ENCODE measurements at regions not wholly inside any gene's neighbourhood (a gene's known extent, or its start where the extent isn't known, plus 50 kb on each side); places are given as distances from the start of the nearest gene placed in this dataset.

DNA sequence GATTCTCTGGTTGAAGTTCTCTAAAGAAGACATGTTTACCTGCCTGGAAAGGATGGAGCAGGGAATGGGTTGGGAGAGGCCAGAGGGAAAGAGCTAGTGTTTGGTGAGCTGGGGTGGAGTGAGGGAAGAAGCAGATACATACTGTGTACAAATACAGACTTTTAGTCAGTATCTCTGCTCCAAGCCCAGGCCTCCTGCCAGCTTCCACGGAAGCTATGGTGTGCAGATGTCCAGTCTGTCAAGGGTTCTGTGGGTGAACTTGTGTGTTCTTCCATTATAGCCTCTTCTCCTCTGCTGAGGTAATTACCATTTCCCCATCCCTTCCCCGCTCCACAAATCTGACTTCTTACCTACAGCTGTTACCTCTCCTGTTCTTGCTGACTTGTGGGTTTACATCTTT, 208.6 kb downstream of the HRH4 start:
- peak; percentile 47 for DNase-seq (ENCODE audit: extremely low spot score)
- TF ChIP-seq POLR2A (IDR thresholded peaks at IDR 0.05; ENCODE audit: low read depth), result no peak
- TF ChIP-seq EP300 (IDR thresholded peaks at IDR 0.05), result no peak
- TF ChIP-seq POLR2AphosphoS5 (IDR thresholded peaks at IDR 0.05), result no peak
- TF ChIP-seq, protein P1, sequence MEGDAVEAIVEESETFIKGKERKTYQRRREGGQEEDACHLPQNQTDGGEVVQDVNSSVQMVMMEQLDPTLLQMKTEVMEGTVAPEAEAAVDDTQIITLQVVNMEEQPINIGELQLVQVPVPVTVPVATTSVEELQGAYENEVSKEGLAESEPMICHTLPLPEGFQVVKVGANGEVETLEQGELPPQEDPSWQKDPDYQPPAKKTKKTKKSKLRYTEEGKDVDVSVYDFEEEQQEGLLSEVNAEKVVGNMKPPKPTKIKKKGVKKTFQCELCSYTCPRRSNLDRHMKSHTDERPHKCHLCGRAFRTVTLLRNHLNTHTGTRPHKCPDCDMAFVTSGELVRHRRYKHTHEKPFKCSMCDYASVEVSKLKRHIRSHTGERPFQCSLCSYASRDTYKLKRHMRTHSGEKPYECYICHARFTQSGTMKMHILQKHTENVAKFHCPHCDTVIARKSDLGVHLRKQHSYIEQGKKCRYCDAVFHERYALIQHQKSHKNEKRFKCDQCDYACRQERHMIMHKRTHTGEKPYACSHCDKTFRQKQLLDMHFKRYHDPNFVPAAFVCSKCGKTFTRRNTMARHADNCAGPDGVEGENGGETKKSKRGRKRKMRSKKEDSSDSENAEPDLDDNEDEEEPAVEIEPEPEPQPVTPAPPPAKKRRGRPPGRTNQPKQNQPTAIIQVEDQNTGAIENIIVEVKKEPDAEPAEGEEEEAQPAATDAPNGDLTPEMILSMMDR (IDR thresholded peaks at IDR 0.05), result no peak
- no peaks in the 10 kb centered on the region for H3K27me3 ChIP-seq
- no peak overlapping the region for H3K27ac ChIP-seq (replicated peaks in 1 of 4)
- no peaks in the 10 kb centered on the region for H3K4me1 ChIP-seq
- 66% methylated on average over 2 of the region's 2 CpGs for WGBS
- no peaks in the 10 kb centered on the region for H3K36me3 ChIP-seq
- H3K9me3 ChIP-seq, result no peaks in the 10 kb centered on the region
- intact Hi-C loops (cut with DNase I), result no loop called here
- no peak overlapping the region for H3K4me3 ChIP-seq

DNA sequence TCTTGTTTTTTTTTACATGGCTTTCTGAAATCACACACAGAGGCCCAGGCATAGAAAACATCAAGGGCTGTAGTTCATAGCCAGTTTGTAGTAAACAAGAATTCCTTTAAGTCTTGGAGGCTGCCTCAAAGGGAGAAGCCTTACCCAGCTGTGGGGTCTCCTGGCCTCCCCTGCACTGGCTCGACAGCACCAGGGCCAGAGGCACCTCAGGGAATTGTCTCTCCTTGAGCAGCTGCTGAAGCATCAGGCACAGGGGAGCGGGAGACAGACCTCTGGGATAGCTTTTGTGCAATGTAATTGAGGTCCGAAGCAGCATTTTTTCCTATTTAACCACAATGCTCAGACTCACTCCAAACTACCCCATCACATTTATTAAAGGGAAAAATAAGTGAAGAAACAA, 209.1 kb downstream of the HRH4 start:
- TF ChIP-seq, protein P1 (IDR thresholded peaks at IDR 0.05), result no peak
- TF ChIP-seq POLR2A (IDR thresholded peaks at IDR 0.05; ENCODE audit: low read depth) (no peak), POLR2AphosphoS5 (IDR thresholded peaks at IDR 0.05) (no peak), EP300 (IDR thresholded peaks at IDR 0.05) (no peak)
- DNase-seq (ENCODE audit: extremely low spot score), result no peak
- intact Hi-C loops (cut with DNase I), result no loop called here
- Histone ChIP-seq H3K9me3 (no peaks in the 10 kb centered on the region), H3K4me1 (no peaks in the 10 kb centered on the region), H3K36me3 (no peaks in the 10 kb centered on the region), H3K27ac (replicated peaks in 1 of 4) (no peak overlapping the region), H3K4me3 (no peak overlapping the region), H3K27me3 (no peaks in the 10 kb centered on the region)
- WGBS, result 62% methylated on average over 3 of the region's 3 CpGs

DNA sequence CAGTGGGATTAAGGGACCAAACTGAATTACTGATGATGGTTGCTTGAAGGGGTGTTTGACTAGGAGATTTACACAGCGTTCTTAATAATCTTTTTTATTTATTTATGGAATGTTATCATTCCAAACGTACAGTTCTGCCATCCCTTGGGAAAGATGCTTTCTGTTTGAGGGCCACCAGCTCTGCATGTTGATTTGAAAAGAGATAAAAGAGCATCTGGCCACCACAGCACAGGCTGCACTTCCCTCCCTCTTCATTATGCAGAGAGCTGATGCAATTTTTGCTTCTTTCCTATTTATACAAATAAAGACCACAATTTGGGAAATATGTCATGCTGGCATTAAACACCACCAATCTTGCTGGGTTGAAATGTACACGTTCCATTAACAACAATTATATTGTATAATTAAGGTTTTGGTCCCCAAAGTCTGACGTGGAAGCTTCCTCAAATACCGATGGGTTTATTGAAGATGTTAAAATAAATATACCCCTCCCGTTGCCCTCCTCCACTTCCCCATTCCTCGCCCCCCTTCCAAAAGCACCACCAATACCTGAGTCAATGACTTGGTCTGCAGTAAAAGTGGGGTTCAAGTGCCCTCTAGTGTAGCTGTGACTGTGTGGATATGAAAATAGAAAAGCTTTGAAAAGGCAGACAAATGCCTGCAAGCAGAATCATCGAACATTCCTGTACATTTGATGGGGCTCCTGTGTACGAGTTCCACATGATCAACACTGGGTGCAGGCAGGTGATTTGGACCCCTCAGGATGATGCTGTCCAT, 211.9 kb downstream of the HRH4 start:
- 53% methylated on average over 9 of the region's 9 CpGs for WGBS
- TF ChIP-seq POLR2A (IDR thresholded peaks at IDR 0.05; ENCODE audit: low read depth) (no peak), POLR2AphosphoS5 (IDR thresholded peaks at IDR 0.05) (no peak), EP300 (IDR thresholded peaks at IDR 0.05) (no peak)
- TF ChIP-seq, protein P1 (IDR thresholded peaks at IDR 0.05), result no peak
- intact Hi-C loops (cut with DNase I), result no loop called here

DNA sequence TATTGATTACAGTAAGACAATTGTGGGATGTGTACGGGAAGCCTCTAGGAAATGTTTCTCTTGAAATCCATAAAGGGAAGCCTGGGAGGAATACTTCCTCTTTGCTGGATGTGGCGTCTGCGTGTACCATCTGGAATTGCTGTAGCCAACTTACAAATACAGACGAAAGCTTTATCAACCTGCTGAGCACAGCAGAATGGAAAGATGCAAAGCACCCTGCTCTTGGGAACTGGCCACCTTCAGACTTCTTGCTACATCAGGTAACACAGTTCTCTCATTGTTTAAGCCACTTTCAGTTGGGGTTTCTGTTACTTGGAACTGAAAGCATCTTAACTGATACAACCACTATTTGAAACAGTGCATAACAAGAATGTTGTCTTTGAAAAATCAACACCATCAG, 213.8 kb downstream of the HRH4 start:
- TF ChIP-seq POLR2A (IDR thresholded peaks at IDR 0.05; ENCODE audit: low read depth), result no peak
- no peak for TF ChIP-seq POLR2AphosphoS5 (IDR thresholded peaks at IDR 0.05)
- no peak for TF ChIP-seq EP300 (IDR thresholded peaks at IDR 0.05)
- TF ChIP-seq, protein P1 (IDR thresholded peaks at IDR 0.05), result no peak
- intact Hi-C loops (cut with DNase I), result no loop called here
- Histone ChIP-seq H3K4me1 (no peaks in the 10 kb centered on the region), H3K27me3 (no peaks in the 10 kb centered on the region), H3K27ac (replicated peaks in 1 of 4) (no peak overlapping the region), H3K36me3 (no peaks in the 10 kb centered on the region), H3K9me3 (no peaks in the 10 kb centered on the region), H3K4me3 (no peak overlapping the region)
- DNase-seq (ENCODE audit: extremely low spot score), result peak; percentile 60
- WGBS, result 54% methylated on average over 4 of the region's 4 CpGs

More for the DNA sequence above, 211.9 kb downstream of the HRH4 start:
- Histone ChIP-seq H3K36me3 (no peaks in the 10 kb centered on the region), H3K27ac (replicated peaks in 1 of 4) (no peak overlapping the region), H3K4me1 (no peaks in the 10 kb centered on the region), H3K9me3 (no peaks in the 10 kb centered on the region), H3K27me3 (no peaks in the 10 kb centered on the region), H3K4me3 (no peak overlapping the region)
- peak; percentile 42 for DNase-seq (ENCODE audit: extremely low spot score)

DNA sequence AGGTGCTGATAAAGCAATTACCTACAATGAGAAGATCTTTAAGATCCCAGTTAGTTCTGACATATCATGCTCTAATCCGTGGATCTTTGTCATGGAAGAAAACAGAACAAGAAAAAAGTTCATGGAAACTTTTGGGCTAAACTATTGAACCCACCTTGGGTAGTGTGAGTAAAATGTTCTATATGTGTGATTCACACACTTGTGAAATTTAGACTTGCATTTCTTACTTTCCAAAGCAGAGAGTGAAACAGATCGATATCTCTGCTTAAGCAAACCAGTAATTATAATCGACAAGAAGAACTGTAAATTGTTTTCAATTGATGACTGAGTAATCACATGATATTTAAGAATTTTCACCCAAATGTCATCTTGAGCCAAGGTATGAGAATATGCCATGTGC, 214.2 kb downstream of the HRH4 start:
- H3K9me3 ChIP-seq, result no peaks in the 10 kb centered on the region
- WGBS, result 87% methylated on average over 3 of the region's 3 CpGs
- DNase-seq (ENCODE audit: extremely low spot score), result no peak
- TF ChIP-seq, protein P1 (IDR thresholded peaks at IDR 0.05), result no peak
- TF ChIP-seq EP300 (IDR thresholded peaks at IDR 0.05), result no peak
- TF ChIP-seq POLR2AphosphoS5 (IDR thresholded peaks at IDR 0.05), result no peak
- TF ChIP-seq POLR2A (IDR thresholded peaks at IDR 0.05; ENCODE audit: low read depth), result no peak
- H3K4me1 ChIP-seq, result no peaks in the 10 kb centered on the region
- no peak overlapping the region for H3K4me3 ChIP-seq
- H3K27me3 ChIP-seq, result no peaks in the 10 kb centered on the region
- H3K27ac ChIP-seq (replicated peaks in 1 of 4), result no peak overlapping the region
- H3K36me3 ChIP-seq, result no peaks in the 10 kb centered on the region
- intact Hi-C loops (cut with DNase I), result no loop called here
